ENCODE measurements at regions not wholly inside any gene's neighbourhood (a gene's known extent, or its start where the extent isn't known, plus 50 kb on each side); places are given as distances from the start of the nearest gene placed in this dataset.

GRCh38 chr9:31601666-31602065 lies 782.8 kb upstream of the ACO1 start:
- H3K36me3 ChIP-seq (ENCODE audit: control insufficient read depth in 1 of 2, insufficient read depth in 2 of 2, low read length in 2 of 2), result no peaks in the 10 kb centered on the region
- H3K27ac ChIP-seq (ENCODE audit: low read depth, low read length), result no peak overlapping the region
- intact Hi-C loops (cut with micrococcal nuclease), result no loop called here
- no peak for TF ChIP-seq POLR2A (IDR thresholded peaks at IDR 0.05; ENCODE audit: borderline replicate concordance, extremely low read depth, insufficient read depth, insufficient read length)
- TF ChIP-seq ELF1 (IDR thresholded peaks at IDR 0.05; ENCODE audit: borderline replicate concordance, low read depth), result no peak
- TF ChIP-seq POLR2AphosphoS5 (IDR thresholded peaks at IDR 0.05; ENCODE audit: low read depth, low read length), result no peak
- TF ChIP-seq ZBTB33 (IDR thresholded peaks at IDR 0.05; ENCODE audit: extremely low read depth, insufficient replicate concordance, low read length), result no peak
- TF ChIP-seq EGR1 (IDR thresholded peaks at IDR 0.05; ENCODE audit: low read depth), result no peak
- TF ChIP-seq TCF7L2 (IDR thresholded peaks at IDR 0.05; ENCODE audit: borderline replicate concordance, extremely low read depth, insufficient read depth, insufficient read length), result no peak
- TF ChIP-seq EZH2 (IDR thresholded peaks at IDR 0.05), result no peak
- TF ChIP-seq CEBPB (IDR thresholded peaks at IDR 0.05; ENCODE audit: low read depth), result no peak
- TF ChIP-seq SIN3A (IDR thresholded peaks at IDR 0.05; ENCODE audit: low read depth), result no peak
- no peak for TF ChIP-seq EZH2phosphoT487 (IDR thresholded peaks at IDR 0.05; ENCODE audit: borderline replicate concordance)
- no peak for TF ChIP-seq SRF (IDR thresholded peaks at IDR 0.05; ENCODE audit: low read depth)
- no peak for TF ChIP-seq MAX (IDR thresholded peaks at IDR 0.05)
- H3K79me2 ChIP-seq (ENCODE audit: insufficient read depth, low read length), result no peaks in the 10 kb centered on the region
- H3K4me3 ChIP-seq (replicated peaks in 1 of 2; ENCODE audit: low read depth in 1 of 2, low read length in 2 of 2), result no peak overlapping the region
- H4K20me1 ChIP-seq (ENCODE audit: insufficient read depth), result no peaks in the 10 kb centered on the region
- H3K9ac ChIP-seq (ENCODE audit: low read length), result no peak overlapping the region
- CTCF ChIA-PET, result no interaction called here
- H3K9me3 ChIP-seq (ENCODE audit: control insufficient read depth in 1 of 2, insufficient read depth in 1 of 2, low read depth in 1 of 2, low read length in 2 of 2), result no peaks in the 10 kb centered on the region
- BruUV-seq (replicated peaks), result no TSS peak
- H3K4me1 ChIP-seq (ENCODE audit: control insufficient read depth in 1 of 2, insufficient read depth in 2 of 2, low read length in 2 of 2), result peaks cover 8 to 16% of the 10 kb centered on the region in 2 experiments
- POLR2A ChIA-PET, result no interaction called here
- no peak for DNase-seq (ENCODE audit: low read depth, low spot score)
- no peak overlapping the region for H2AFZ ChIP-seq (ENCODE audit: low read depth, low read length, poor library complexity, severe bottlenecking)
- ATAC-seq, result no peak
- no peaks in the 10 kb centered on the region for H3K27me3 ChIP-seq (ENCODE audit: insufficient read depth, low read length)
- H3K9me2 ChIP-seq (ENCODE audit: insufficient read depth), result no peaks in the 10 kb centered on the region
- RAD21 ChIA-PET (ENCODE audit: low non-redundant PET in 1 of 2, low total read pairs in 2 of 2, uncharacterized antibody in 2 of 2, unreplicated experiment in 2 of 2), result no interaction called here
- H3K4me2 ChIP-seq (ENCODE audit: low read length), result no peak overlapping the region
